C4-2B (cell line): ENCODE measurements at regions not wholly inside any gene's neighbourhood (a gene's known extent, or its start where the extent isn't known, plus 50 kb on each side); places are given as distances from the start of the nearest gene placed in this dataset.

Source experiments
- H3K27ac ChIP-seq: fragments of 450-650 bp; 2 replicates; pipeline ENCODE4 v1.5.1; 2017
- ZFX ChIP-seq: fragments of 450-650 bp; IDR thresholded peaks from 2 replicates; pipeline ENCODE4 v1.6.1; 2017
- TF ChIP-seq, protein P1 (sequence below): fragments of 450-650 bp; conservative IDR thresholded peaks from 2 replicates; pipeline ENCODE4 v1.5.1; 2017; ENCODE audit warnings: mild to moderate bottlenecking

DNA sequence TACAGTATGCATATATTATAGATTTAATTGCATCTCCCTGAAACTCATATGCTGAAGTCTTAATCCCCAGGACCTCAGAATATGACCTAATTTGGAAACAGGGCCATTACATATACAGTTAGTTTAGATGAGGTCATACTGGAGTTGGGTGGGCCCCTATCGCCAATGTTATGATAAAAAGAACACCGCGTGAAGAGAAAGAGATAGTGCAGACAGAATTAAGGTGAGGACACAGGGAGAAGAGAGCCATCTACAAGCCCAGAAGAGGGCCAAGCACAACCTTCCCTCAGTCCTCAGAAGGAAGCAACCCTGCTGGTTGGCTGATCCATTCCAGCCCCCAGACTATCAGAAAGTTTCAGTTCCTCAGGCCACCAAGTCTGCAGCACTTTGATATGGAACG is 311.9 kb upstream of the RAB6C start:
- TF ChIP-seq ZFX, result no peak
- TF ChIP-seq, protein P1, sequence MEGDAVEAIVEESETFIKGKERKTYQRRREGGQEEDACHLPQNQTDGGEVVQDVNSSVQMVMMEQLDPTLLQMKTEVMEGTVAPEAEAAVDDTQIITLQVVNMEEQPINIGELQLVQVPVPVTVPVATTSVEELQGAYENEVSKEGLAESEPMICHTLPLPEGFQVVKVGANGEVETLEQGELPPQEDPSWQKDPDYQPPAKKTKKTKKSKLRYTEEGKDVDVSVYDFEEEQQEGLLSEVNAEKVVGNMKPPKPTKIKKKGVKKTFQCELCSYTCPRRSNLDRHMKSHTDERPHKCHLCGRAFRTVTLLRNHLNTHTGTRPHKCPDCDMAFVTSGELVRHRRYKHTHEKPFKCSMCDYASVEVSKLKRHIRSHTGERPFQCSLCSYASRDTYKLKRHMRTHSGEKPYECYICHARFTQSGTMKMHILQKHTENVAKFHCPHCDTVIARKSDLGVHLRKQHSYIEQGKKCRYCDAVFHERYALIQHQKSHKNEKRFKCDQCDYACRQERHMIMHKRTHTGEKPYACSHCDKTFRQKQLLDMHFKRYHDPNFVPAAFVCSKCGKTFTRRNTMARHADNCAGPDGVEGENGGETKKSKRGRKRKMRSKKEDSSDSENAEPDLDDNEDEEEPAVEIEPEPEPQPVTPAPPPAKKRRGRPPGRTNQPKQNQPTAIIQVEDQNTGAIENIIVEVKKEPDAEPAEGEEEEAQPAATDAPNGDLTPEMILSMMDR, result no peak
- no peak overlapping the region for H3K27ac ChIP-seq

- H3K27ac ChIP-seq, result no peak overlapping the region
- TF ChIP-seq ZFX, result no peak
These were observed 306.9 kb upstream of the RAB6C start for GRCh38 chr2:129672521-129672920.

GRCh38 chr2:129673234-129673633 is 306.2 kb upstream of the RAB6C start:
- TF ChIP-seq, protein P1, result no peak
- TF ChIP-seq ZFX, result no peak
- no peak overlapping the region for H3K27ac ChIP-seq

GRCh38 chr2:129673847-129674711 is 305.4 kb upstream of the RAB6C start:
- TF ChIP-seq, protein P1, result no peak
- no peak for TF ChIP-seq ZFX
- H3K27ac ChIP-seq, result no peak overlapping the region

GRCh38 chr2:129678751-129679150 is 300.7 kb upstream of the RAB6C start:
- no peak for TF ChIP-seq ZFX
- TF ChIP-seq, protein P1, result no peak
- no peak overlapping the region for H3K27ac ChIP-seq

GRCh38 chr2:129681788-129682187 is 297.7 kb upstream of the RAB6C start:
- no peak for TF ChIP-seq ZFX
- TF ChIP-seq, protein P1, result no peak
- H3K27ac ChIP-seq, result no peak overlapping the region

DNA sequence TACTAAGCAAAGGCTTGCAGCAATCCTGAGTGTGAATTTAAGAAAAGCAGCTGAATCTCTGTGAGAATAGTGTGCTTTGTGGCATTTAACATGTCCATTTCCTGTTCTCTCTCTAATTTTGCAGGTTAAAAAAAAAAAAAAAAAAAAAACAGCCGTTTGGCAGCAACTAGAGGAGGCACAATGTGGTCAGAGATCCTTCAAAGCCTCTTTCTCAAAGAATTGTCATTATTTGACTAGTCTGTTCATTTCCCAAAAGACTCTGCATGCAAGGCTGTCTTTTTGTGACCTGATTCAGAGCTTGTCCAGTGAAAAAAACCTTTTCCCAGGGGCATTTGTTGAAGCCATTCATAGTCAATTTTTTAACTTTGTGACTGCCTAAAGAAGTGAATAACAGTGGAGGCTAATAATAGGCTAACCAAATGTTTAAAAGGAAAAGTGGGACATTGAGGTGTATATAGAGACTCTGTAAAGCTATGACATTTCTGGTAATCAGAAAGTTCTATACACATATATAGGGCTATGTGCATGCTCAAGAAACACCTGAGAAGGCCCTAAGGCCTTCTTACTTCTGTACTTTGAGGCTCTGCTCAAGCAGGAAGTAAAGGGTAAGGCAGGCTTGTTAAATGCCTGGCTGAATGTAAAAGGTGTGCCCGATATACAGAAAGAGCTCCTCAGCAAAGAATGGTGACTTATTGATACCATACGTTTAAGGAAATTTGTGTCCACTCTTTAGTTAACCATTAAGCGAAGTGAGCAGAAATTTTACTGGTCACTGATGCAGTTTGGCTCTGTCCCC is 289.6 kb upstream of the RAB6C start:
- no peak overlapping the region for H3K27ac ChIP-seq
- TF ChIP-seq ZFX, result no peak
- TF ChIP-seq, protein P1, result no peak
